ENCODE measurements at regions not wholly inside any gene's neighbourhood (a gene's known extent, or its start where the extent isn't known, plus 50 kb on each side); places are given as distances from the start of the nearest gene placed in this dataset.

- no peak for TF ChIP-seq CTCF (IDR thresholded peaks at IDR 0.05)
- no peak overlapping the region for H3K27ac ChIP-seq
- no peak overlapping the region for H3K4me3 ChIP-seq
- DNase-seq (ENCODE audit: low spot score), result no peak
These were observed 519.0 kb downstream of the TBC1D22A start for GRCh38 chr22:47281126-47282106.

GRCh38 chr22:47280301-47280700, 517.9 kb downstream of the TBC1D22A start:
- no peak overlapping the region for H3K27ac ChIP-seq
- no peak overlapping the region for H3K4me3 ChIP-seq
- no peak for DNase-seq (ENCODE audit: low spot score)
- TF ChIP-seq CTCF (IDR thresholded peaks at IDR 0.05), result no peak

GRCh38 chr22:47279746-47280145, 517.3 kb downstream of the TBC1D22A start:
- H3K27ac ChIP-seq, result no peak overlapping the region
- no peak for TF ChIP-seq CTCF (IDR thresholded peaks at IDR 0.05)
- H3K4me3 ChIP-seq, result no peak overlapping the region
- DNase-seq (ENCODE audit: low spot score), result no peak

- DNase-seq (ENCODE audit: low spot score), result no peak
- no peak overlapping the region for H3K4me3 ChIP-seq
- H3K27ac ChIP-seq, result no peak overlapping the region
- TF ChIP-seq CTCF (IDR thresholded peaks at IDR 0.05), result no peak
These were observed 516.9 kb downstream of the TBC1D22A start for GRCh38 chr22:47279337-47279736.

- TF ChIP-seq CTCF (IDR thresholded peaks at IDR 0.05), result no peak
- DNase-seq (ENCODE audit: low spot score), result no peak
- H3K4me3 ChIP-seq, result no peak overlapping the region
- H3K27ac ChIP-seq, result no peak overlapping the region
These were observed 516.2 kb downstream of the TBC1D22A start for GRCh38 chr22:47278655-47279054.

- no peak for DNase-seq (ENCODE audit: low spot score)
- no peak for TF ChIP-seq CTCF (IDR thresholded peaks at IDR 0.05)
- no peak overlapping the region for H3K27ac ChIP-seq
These were observed 515.1 kb downstream of the TBC1D22A start for GRCh38 chr22:47277531-47277930.

GRCh38 chr22:47276991-47277390, 514.5 kb downstream of the TBC1D22A start:
- no peak for TF ChIP-seq CTCF (IDR thresholded peaks at IDR 0.05)
- H3K27ac ChIP-seq, result no peak overlapping the region
- no peak for DNase-seq (ENCODE audit: low spot score)
- no peak overlapping the region for H3K4me3 ChIP-seq

More at GRCh38 chr22:47277531-47277930, 515.1 kb downstream of the TBC1D22A start:
- no peak overlapping the region for H3K4me3 ChIP-seq
